Activated CD8-positive, alpha-beta memory T cell treated with anti-CD3 and anti-CD28 coated beads for 4 hours (primary cell): ENCODE measurements at regions not wholly inside any gene's neighbourhood (a gene's known extent, or its start where the extent isn't known, plus 50 kb on each side); places are given as distances from the start of the nearest gene placed in this dataset.

Experiments
- DNase-seq, 2 donors: peaks; one replicate each; pipeline ENCODE4 v3.0.0-alpha.2; 2020; ENCODE audit warnings: low read depth in 2 of 2

- DNase-seq, result no peak
These were observed 110.7 kb downstream of the SIPA1L2 start for GRCh38 chr1:232519186-232519585.

GRCh38 chr1:232518349-232518748 is 111.6 kb downstream of the SIPA1L2 start:
- DNase-seq, result no peak

- no peak for DNase-seq
These were observed 112.7 kb downstream of the SIPA1L2 start for GRCh38 chr1:232517204-232517603.

- DNase-seq, result no peak
These were observed 114.2 kb downstream of the SIPA1L2 start for GRCh38 chr1:232515706-232516105.

GRCh38 chr1:232512712-232513111 is 117.2 kb downstream of the SIPA1L2 start:
- DNase-seq, result no peak

- DNase-seq, result no peak
These were observed 118.8 kb downstream of the SIPA1L2 start for GRCh38 chr1:232511172-232511571.

- DNase-seq, result no peak
These were observed 119.4 kb downstream of the SIPA1L2 start for GRCh38 chr1:232510367-232511110.

- no peak for DNase-seq
These were observed 120.4 kb downstream of the SIPA1L2 start for GRCh38 chr1:232509570-232509969.

- no peak for DNase-seq
These were observed 121.7 kb downstream of the SIPA1L2 start for GRCh38 chr1:232508130-232508701.

- no peak for DNase-seq
These were observed 122.4 kb downstream of the SIPA1L2 start for GRCh38 chr1:232507571-232507970.

- DNase-seq, result no peak
These were observed 124.0 kb downstream of the SIPA1L2 start for GRCh38 chr1:232505884-232506283.

- no peak for DNase-seq
These were observed 125.3 kb downstream of the SIPA1L2 start for GRCh38 chr1:232504651-232505050.

- DNase-seq, result no peak
These were observed 126.4 kb downstream of the SIPA1L2 start for GRCh38 chr1:232503497-232503896.

GRCh38 chr1:232501854-232502253 is 128.1 kb downstream of the SIPA1L2 start:
- DNase-seq, result no peak

GRCh38 chr1:232499188-232499587 is 130.7 kb downstream of the SIPA1L2 start:
- DNase-seq, result no peak

- no peak for DNase-seq
These were observed 136.1 kb downstream of the SIPA1L2 start for GRCh38 chr1:232493869-232494268.

GRCh38 chr1:232489256-232489655 is 140.7 kb downstream of the SIPA1L2 start:
- DNase-seq, result no peak

- no peak for DNase-seq
These were observed 142.7 kb downstream of the SIPA1L2 start for GRCh38 chr1:232487236-232487635.

GRCh38 chr1:232486454-232487207 is 143.3 kb downstream of the SIPA1L2 start:
- DNase-seq, result no peak

GRCh38 chr1:232486006-232486405 is 143.9 kb downstream of the SIPA1L2 start:
- DNase-seq, result no peak

- no peak for DNase-seq
These were observed 145.1 kb downstream of the SIPA1L2 start for GRCh38 chr1:232484856-232485255.

- no peak for DNase-seq
These were observed 146.1 kb downstream of the SIPA1L2 start for GRCh38 chr1:232483826-232484225.

GRCh38 chr1:232481091-232481490 is 148.8 kb downstream of the SIPA1L2 start:
- no peak for DNase-seq
